CD14-positive monocyte (primary cell): ENCODE measurements at regions not wholly inside any gene's neighbourhood (a gene's known extent, or its start where the extent isn't known, plus 50 kb on each side); places are given as distances from the start of the nearest gene placed in this dataset.

ENCODE experiments used
- DNase-seq, 3 donors: peaks; one replicate each; pipeline ENCODE4 v3.0.0-alpha.2; 2011 to 2022
- H2AFZ ChIP-seq: 2 replicates; pipeline ENCODE4 v1.6.0; 2012; ENCODE audit warnings: mild to moderate bottlenecking, low read depth, low read length, inconsistent platforms; ENCODE audit not compliant: insufficient read depth, poor library complexity, severe bottlenecking
- H3K27ac ChIP-seq, 2 donors: 1 replicate in 1 of 2; 2 replicates in 1 of 2; pipeline ENCODE4 v1.5.1; 2012 to 2013; ENCODE audit warnings: low read length in 2 of 2, control low read depth in 1 of 2, inconsistent platforms in 1 of 2, low read depth in 1 of 2, mild to moderate bottlenecking in 1 of 2
- H3K27me3 ChIP-seq, 2 donors: one replicate each; pipeline versions ENCODE4 v1.6.0 to v1.6.1; 2011 to 2013; ENCODE audit warnings: low read length in 2 of 2; ENCODE audit not compliant: control insufficient read depth in 2 of 2, insufficient read depth in 2 of 2
- H3K36me3 ChIP-seq, 2 donors: replicated peaks in 1 of 2; 1 replicate in 1 of 2; 2 replicates in 1 of 2; pipeline versions ENCODE4 v1.5.1 to v1.6.1; 2012 to 2013; ENCODE audit warnings: low read length in 2 of 2, control low read depth in 1 of 2, inconsistent platforms in 1 of 2, mild to moderate bottlenecking in 1 of 2; ENCODE audit not compliant: insufficient read depth in 2 of 2, control insufficient read depth in 1 of 2
- H3K4me1 ChIP-seq, 2 donors: 1 replicate in 1 of 2; 2 replicates in 1 of 2; pipeline versions ENCODE4 v1.5.1 to v1.6.1; 2012 to 2013; ENCODE audit warnings: low read length in 2 of 2, control low read depth in 1 of 2, inconsistent platforms in 1 of 2, mild to moderate bottlenecking in 1 of 2, moderate library complexity in 1 of 2; ENCODE audit not compliant: insufficient read depth in 2 of 2, control insufficient read depth in 1 of 2
- H3K4me2 ChIP-seq: replicated peaks from 2 replicates; pipeline ENCODE3; 2012; ENCODE audit warnings: low read length, moderate library complexity, mild to moderate bottlenecking; ENCODE audit not compliant: poor library complexity, severe bottlenecking; ENCODE audit errors: extremely low read depth
- H3K4me3 ChIP-seq, 3 experiments: fragments of 200-600 bp in 1 of 3; sonication (generic) in 1 of 3; replicated peaks in 1 of 3; 1 replicate in 2 of 3; 2 replicates in 1 of 3; pipeline ENCODE4 v1.5.1; 2011 to 2013; ENCODE audit warnings: low read length in 3 of 3, mild to moderate bottlenecking in 3 of 3, control low read depth in 2 of 3, low read depth in 2 of 3, inconsistent platforms in 1 of 3, moderate library complexity in 1 of 3
- H3K79me2 ChIP-seq: 2 replicates; pipeline ENCODE4 v1.6.0; 2012; ENCODE audit warnings: mild to moderate bottlenecking, control low read depth, inconsistent platforms, low read length, moderate library complexity; ENCODE audit not compliant: insufficient read depth
- H3K9ac ChIP-seq: 2 replicates; pipeline ENCODE4 v1.6.0; 2017; ENCODE audit warnings: low read length, mild to moderate bottlenecking; ENCODE audit not compliant: insufficient read depth, poor library complexity, severe bottlenecking
- H3K9me3 ChIP-seq, 2 donors: replicated peaks in 1 of 2; 1 replicate in 1 of 2; 2 replicates in 1 of 2; pipeline versions ENCODE4 v1.5.1 to v1.6.1; 2012 to 2013; ENCODE audit warnings: low read length in 2 of 2, control low read depth in 1 of 2; ENCODE audit not compliant: control insufficient read depth in 1 of 2, insufficient read depth in 1 of 2
- H4K20me1 ChIP-seq: 2 replicates; pipeline ENCODE4 v1.6.0; 2012; ENCODE audit warnings: mild to moderate bottlenecking, low read length, control low read depth, moderate library complexity; ENCODE audit not compliant: insufficient read depth
- H3K27ac Mint-ChIP-seq, 7 donors: one replicate each; pipeline ENCODE4 v1.8.0; 2020; ENCODE audit warnings: mild to moderate bottlenecking in 7 of 7, mixed read lengths in 7 of 7, moderate library complexity in 6 of 7, inconsistent platforms in 2 of 7
- H3K27me3 Mint-ChIP-seq, 3 donors: one replicate each; pipeline ENCODE4 v1.8.0; 2021 to 2022; ENCODE audit warnings: low read depth in 3 of 3, mild to moderate bottlenecking in 3 of 3, mixed read lengths in 3 of 3, moderate library complexity in 3 of 3, inconsistent platforms in 1 of 3
- H3K36me3 Mint-ChIP-seq, 2 donors: one replicate each; pipeline ENCODE4 v1.8.0; 2020; ENCODE audit warnings: mixed read lengths in 2 of 2, inconsistent platforms in 1 of 2, mild to moderate bottlenecking in 1 of 2
- H3K4me1 Mint-ChIP-seq: one replicate; pipeline ENCODE4 v1.8.0; 2020; ENCODE audit warnings: mild to moderate bottlenecking, mixed read lengths
- H3K4me3 Mint-ChIP-seq, 2 donors: one replicate each; pipeline ENCODE4 v1.8.0; 2020; ENCODE audit warnings: mild to moderate bottlenecking in 2 of 2, mixed read lengths in 2 of 2, moderate library complexity in 1 of 2
- H3K9me3 Mint-ChIP-seq, 7 donors: one replicate each; pipeline ENCODE4 v1.8.0; 2020 to 2022; ENCODE audit warnings: mixed read lengths in 7 of 7, mild to moderate bottlenecking in 6 of 7, moderate library complexity in 6 of 7, inconsistent platforms in 2 of 7
- intact Hi-C, 2 donors: fragments of 100-400 bp; cut with micrococcal nuclease; formaldehyde crosslinking; loops; one replicate each; pipeline versions ENCODE4 v1.15.0 to v1.15.1; 2023
- TF ChIP-seq, protein P1 (sequence below): fragments of 200-600 bp; IDR thresholded peaks from one replicate; pipeline ENCODE4 v1.8.0; 2022; ENCODE audit warnings: antibody characterized with exemption, mild to moderate bottlenecking

DNA sequence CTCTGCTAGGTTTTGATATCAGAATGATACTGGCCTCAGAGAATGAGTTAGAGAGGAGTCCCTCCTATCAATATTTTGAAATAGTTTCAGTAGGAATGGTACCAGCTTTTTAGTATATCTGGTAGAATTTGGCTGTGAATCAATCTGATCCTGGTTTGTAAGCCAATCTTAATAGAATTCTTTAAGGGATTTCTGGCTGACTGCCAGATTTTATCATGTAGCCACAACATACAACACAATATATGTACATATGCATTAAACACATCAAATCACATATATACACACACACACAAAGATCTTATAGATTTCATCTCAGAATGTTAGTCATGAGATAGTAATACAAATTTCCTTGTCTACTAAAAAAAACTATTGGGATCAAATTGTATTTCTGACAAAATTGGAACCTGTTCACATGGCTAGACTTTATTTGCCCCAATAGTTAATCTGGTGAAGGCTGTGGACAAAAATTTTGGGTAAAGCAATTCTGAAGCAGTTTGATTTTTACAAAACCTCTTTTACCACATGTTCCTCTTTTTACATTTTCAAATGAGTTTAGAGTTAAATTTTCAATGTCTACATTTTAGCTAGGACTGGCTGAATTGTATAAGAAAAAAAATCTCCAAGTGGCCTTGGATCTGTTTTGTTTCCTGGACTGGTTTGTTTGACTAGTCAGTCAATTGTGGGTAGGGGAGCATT is 151.7 kb downstream of the FASLG start:
- no peak overlapping the region for H3K9ac ChIP-seq
- intact Hi-C loops: loop anchor here in 1 of 2 donors (10.0 kb wide), 2 partner anchors 314 to 384 kb away; no protein-coding TSS in a partner anchor
- peaks cover 0 to 3% (median 0%) of the 10 kb centered on the region in 3 donors for H3K27me3 Mint-ChIP-seq
- peaks cover 1 to 16% (median 4%) of the 10 kb centered on the region in 7 donors for H3K9me3 Mint-ChIP-seq
- TF ChIP-seq, protein P1, sequence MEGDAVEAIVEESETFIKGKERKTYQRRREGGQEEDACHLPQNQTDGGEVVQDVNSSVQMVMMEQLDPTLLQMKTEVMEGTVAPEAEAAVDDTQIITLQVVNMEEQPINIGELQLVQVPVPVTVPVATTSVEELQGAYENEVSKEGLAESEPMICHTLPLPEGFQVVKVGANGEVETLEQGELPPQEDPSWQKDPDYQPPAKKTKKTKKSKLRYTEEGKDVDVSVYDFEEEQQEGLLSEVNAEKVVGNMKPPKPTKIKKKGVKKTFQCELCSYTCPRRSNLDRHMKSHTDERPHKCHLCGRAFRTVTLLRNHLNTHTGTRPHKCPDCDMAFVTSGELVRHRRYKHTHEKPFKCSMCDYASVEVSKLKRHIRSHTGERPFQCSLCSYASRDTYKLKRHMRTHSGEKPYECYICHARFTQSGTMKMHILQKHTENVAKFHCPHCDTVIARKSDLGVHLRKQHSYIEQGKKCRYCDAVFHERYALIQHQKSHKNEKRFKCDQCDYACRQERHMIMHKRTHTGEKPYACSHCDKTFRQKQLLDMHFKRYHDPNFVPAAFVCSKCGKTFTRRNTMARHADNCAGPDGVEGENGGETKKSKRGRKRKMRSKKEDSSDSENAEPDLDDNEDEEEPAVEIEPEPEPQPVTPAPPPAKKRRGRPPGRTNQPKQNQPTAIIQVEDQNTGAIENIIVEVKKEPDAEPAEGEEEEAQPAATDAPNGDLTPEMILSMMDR: no peak
- no peaks in the 10 kb centered on the region for H3K36me3 Mint-ChIP-seq
- no peaks in the 10 kb centered on the region for H3K4me1 ChIP-seq
- H3K4me3 Mint-ChIP-seq: no peak overlapping the region
- no peak overlapping the region for H3K4me2 ChIP-seq
- no peak overlapping the region for H3K27ac Mint-ChIP-seq
- H3K79me2 ChIP-seq: no peaks in the 10 kb centered on the region
- no peak overlapping the region for H2AFZ ChIP-seq
- no peaks in the 10 kb centered on the region for H3K9me3 ChIP-seq
- H3K4me1 Mint-ChIP-seq: peaks cover 2% of the 10 kb centered on the region
- DNase-seq: no peak
- no peaks in the 10 kb centered on the region for H3K36me3 ChIP-seq
- H3K4me3 ChIP-seq: no peak overlapping the region
- H3K27ac ChIP-seq: no peak overlapping the region
- no peaks in the 10 kb centered on the region for H4K20me1 ChIP-seq
- no peaks in the 10 kb centered on the region for H3K27me3 ChIP-seq

DNA sequence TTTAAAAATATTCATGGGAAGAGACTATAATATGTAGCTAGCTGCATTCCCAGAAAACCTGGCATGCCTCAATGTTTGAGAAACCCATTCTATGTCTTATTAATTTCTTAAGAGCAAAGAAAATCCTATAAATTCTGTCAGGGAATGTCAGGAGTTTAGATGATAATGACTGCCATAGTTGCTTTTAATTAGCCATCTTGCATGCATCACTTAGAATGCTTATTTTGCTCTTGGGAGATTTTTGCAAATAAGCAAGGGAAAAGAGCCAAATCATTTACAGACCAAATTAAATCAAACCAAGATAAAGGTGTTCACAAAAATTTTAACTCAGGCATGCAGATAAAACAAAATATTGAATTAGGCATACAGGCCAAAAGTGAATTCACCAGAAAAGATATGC is 152.8 kb downstream of the FASLG start:
- Mint-ChIP-seq H3K36me3 (no peaks in the 10 kb centered on the region), H3K27me3 (peaks cover 0 to 3% (median 0%) of the 10 kb centered on the region in 3 donors), H3K27ac (no peak overlapping the region), H3K9me3 (peaks cover 1 to 16% (median 3%) of the 10 kb centered on the region in 7 donors), H3K4me1 (peaks cover 2% of the 10 kb centered on the region), H3K4me3 (no peak overlapping the region)
- TF ChIP-seq, protein P1: no peak
- no peak for DNase-seq
- H3K4me3 ChIP-seq: no peak overlapping the region
- no peaks in the 10 kb centered on the region for H3K79me2 ChIP-seq
- no peaks in the 10 kb centered on the region for H3K36me3 ChIP-seq
- no peak overlapping the region for H3K27ac ChIP-seq
- H2AFZ ChIP-seq: no peak overlapping the region
- no peak overlapping the region for H3K9ac ChIP-seq
- no peaks in the 10 kb centered on the region for H3K4me1 ChIP-seq
- H4K20me1 ChIP-seq: no peaks in the 10 kb centered on the region
- no peaks in the 10 kb centered on the region for H3K27me3 ChIP-seq
- no peak overlapping the region for H3K4me2 ChIP-seq
- intact Hi-C loops: loop anchor here in 1 of 2 donors (10.0 kb wide), 2 partner anchors 313 to 383 kb away; no protein-coding TSS in a partner anchor
- H3K9me3 ChIP-seq: no peaks in the 10 kb centered on the region
